Activated T-helper 2 cell treated with anti-CD3 and anti-CD28 coated beads, Interferon-gamma antibody, Interleukin-2, Interleukin-4, amounts not matched to agents 10 μg/mL and 5 μg/mL and 100 μg/mL, durations not matched to agents 14 hours and 24 hours and 36 hours (primary cell): ENCODE measurements at regions not wholly inside any gene's neighbourhood (a gene's known extent, or its start where the extent isn't known, plus 50 kb on each side); places are given as distances from the start of the nearest gene placed in this dataset.
"Not testable (repeated sequence)": the region's sequence is repeated elsewhere in the genome, so short reads cannot be mapped to it uniquely, and the experiment has no call there.

ENCODE experiments used
- DNase-seq: peaks from one replicate; pipeline ENCODE4 v3.0.0; 2021; ENCODE audit warnings: low spot score
- H3K27ac Mint-ChIP-seq: one replicate; pipeline ENCODE4 v1.8.0; 2021; ENCODE audit warnings: mixed read lengths
- H3K27me3 Mint-ChIP-seq: one replicate; pipeline ENCODE4 v1.8.0; 2021; ENCODE audit warnings: low read depth, mixed read lengths
- H3K36me3 Mint-ChIP-seq: one replicate; pipeline ENCODE4 v1.8.0; 2021; ENCODE audit warnings: low read depth, mixed read lengths
- H3K4me1 Mint-ChIP-seq: one replicate; pipeline ENCODE4 v1.8.0; 2021; ENCODE audit warnings: low read depth, mixed read lengths
- H3K4me3 Mint-ChIP-seq: one replicate; pipeline ENCODE4 v1.8.0; 2021; ENCODE audit warnings: low read depth, mild to moderate bottlenecking, moderate library complexity, mixed read lengths
- H3K9me3 Mint-ChIP-seq: one replicate; pipeline ENCODE4 v1.8.0; 2021; ENCODE audit warnings: mixed read lengths
- intact Hi-C: fragments of 100-400 bp; cut with micrococcal nuclease; formaldehyde crosslinking; loops from one replicate; pipeline ENCODE4 v1.15.1; 2023

DNA sequence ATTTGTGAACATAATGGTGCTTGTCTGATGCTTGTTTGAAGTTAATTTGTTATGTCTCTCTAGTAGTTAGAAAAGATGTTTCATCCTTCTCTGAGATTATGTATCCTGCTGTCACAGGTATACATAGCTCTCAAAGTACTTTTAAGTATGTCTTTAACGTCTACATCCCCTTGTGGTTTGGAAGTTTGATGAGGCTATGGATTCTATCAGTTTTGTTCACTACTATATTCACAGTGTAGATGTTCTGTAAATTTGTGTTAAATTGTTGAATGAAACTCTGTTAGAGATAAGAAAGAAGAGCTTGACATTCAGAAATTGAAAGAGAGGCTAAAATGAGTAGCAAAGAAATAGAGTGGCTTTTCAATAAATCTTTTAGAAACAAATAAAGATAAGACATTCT, 304.6 kb upstream of the MIR17HG start:
- Mint-ChIP-seq H3K36me3 (no peaks in the 10 kb centered on the region), H3K27me3 (no peaks in the 10 kb centered on the region), H3K9me3 (no peaks in the 10 kb centered on the region), H3K27ac (no peak overlapping the region), H3K4me3 (no peak overlapping the region), H3K4me1 (no peaks in the 10 kb centered on the region)
- intact Hi-C loops, result loop anchor here (10.0 kb wide), 1 partner anchor 58 kb away; no protein-coding TSS in a partner anchor
- DNase-seq, result no peak

DNA sequence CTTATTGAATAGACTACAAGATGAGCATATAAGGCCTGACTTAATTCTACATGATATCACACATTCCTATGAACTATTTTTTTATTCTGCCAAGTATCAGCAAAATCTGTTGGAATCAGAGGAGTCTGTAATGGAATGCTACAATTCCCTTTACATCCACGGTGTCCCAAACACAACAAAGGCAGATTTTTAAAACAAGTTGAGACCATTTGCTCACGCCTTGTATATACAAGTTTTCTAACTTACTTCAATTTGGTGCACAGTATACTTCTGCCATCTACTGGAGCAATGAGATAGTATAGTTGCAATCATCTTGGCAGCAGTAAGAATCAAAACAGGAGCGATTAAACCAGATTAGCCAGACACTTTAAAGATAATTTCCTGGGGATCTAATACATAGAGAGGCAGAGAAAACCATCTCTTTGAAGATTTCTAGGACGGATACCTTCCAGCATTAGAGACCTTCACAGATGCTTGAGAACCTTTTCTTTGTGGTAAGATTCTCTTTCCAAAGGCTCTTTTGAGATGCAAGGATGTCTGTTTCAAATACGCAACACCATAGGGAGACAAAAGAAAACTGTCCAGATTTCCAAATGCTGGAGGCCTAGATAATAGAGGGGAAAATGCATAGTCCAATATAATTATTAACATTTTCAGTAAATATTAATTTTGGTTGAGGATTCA, 302.0 kb upstream of the MIR17HG start:
- Mint-ChIP-seq H3K4me3 (no peak overlapping the region), H3K4me1 (no peaks in the 10 kb centered on the region), H3K27ac (no peak overlapping the region), H3K36me3 (no peaks in the 10 kb centered on the region), H3K9me3 (peaks cover 5% of the 10 kb centered on the region), H3K27me3 (no peaks in the 10 kb centered on the region)
- no peak for DNase-seq
- intact Hi-C loops, result loop anchor here (10.0 kb wide), 1 partner anchor 61 kb away; no protein-coding TSS in a partner anchor

DNA sequence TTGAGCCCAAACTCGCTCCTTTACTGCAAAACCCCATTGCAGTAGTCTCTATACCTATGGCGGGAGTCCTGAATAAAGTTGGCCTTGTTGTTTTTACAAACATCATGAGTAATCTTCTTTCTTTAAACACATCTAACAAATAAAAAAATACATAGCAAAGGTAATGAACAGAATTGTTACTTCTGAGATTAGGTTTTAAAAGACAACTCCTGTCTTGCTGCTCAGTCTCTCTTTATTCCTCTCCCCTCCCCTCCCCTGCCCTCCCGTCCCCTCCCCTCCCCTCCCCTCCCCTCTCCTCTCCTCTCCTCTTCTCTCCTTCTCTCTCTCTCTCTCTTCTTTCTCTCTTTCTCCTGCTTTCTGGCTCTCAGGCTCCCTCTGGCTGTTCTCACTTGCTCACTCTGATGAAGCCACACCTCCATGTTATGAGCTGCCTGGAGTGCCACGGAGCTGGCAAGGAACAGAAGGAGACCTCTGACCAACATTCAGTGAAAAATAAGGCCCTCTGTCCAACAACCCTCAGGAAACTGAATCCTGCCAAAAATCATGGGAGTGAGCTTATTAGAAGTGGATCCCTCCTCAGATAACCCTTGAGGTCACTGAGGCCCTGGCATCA, 300.7 kb upstream of the MIR17HG start:
- peaks cover 5% of the 10 kb centered on the region for H3K9me3 Mint-ChIP-seq
- intact Hi-C loops, result loop anchor here (10.0 kb wide), 1 partner anchor 62 kb away; no protein-coding TSS in a partner anchor
- no peak overlapping the region for H3K27ac Mint-ChIP-seq
- no peak overlapping the region for H3K4me3 Mint-ChIP-seq
- H3K36me3 Mint-ChIP-seq, result no peaks in the 10 kb centered on the region
- H3K27me3 Mint-ChIP-seq, result no peaks in the 10 kb centered on the region
- DNase-seq, result no peak
- no peaks in the 10 kb centered on the region for H3K4me1 Mint-ChIP-seq

DNA sequence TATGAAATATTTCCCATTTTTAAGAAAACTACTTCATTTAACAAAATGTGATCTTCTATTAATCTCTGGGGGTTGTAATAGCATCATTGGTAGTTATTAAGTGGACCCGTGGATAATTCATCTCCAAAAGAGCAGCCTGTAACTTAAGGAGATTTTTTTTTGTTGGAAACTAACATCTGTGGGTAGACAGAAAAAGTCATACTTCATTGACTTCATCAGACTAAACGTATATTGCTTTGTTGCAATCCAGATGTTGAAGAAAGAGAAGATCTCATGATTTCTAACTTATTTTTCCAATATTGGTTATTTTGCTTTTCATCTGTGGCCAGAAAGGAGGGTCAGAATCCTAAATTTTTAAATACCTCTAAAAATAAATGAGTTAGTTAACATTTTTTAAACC, 296.5 kb upstream of the MIR17HG start:
- Mint-ChIP-seq H3K4me1 (no peaks in the 10 kb centered on the region), H3K27me3 (no peaks in the 10 kb centered on the region), H3K9me3 (peaks cover 5% of the 10 kb centered on the region), H3K36me3 (no peaks in the 10 kb centered on the region), H3K27ac (no peak overlapping the region), H3K4me3 (no peak overlapping the region)
- intact Hi-C loops, result no loop called here
- DNase-seq, result no peak

DNA sequence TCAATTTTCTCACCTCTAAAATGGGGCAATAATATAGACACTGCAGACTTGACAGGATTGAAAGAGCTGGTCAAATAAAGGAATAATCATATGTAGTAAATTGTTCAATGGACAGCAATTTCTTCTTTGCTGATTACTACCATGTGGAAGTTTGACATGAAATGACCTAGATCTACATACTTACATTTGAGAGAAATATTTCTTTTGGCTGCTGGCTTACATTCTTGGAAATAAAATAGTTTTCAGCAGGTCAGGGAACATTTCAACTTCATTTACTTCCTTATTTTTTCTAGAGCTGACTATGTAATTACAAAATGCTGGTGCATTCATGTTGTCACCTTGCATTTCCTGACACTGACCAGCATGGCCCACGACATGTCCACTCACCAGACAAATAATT, 294.6 kb upstream of the MIR17HG start:
- no peak for DNase-seq
- Mint-ChIP-seq H3K9me3 (peaks cover 5% of the 10 kb centered on the region), H3K36me3 (no peaks in the 10 kb centered on the region), H3K27me3 (no peaks in the 10 kb centered on the region), H3K27ac (no peak overlapping the region), H3K4me1 (no peaks in the 10 kb centered on the region), H3K4me3 (no peak overlapping the region)
- intact Hi-C loops, result no loop called here

DNA sequence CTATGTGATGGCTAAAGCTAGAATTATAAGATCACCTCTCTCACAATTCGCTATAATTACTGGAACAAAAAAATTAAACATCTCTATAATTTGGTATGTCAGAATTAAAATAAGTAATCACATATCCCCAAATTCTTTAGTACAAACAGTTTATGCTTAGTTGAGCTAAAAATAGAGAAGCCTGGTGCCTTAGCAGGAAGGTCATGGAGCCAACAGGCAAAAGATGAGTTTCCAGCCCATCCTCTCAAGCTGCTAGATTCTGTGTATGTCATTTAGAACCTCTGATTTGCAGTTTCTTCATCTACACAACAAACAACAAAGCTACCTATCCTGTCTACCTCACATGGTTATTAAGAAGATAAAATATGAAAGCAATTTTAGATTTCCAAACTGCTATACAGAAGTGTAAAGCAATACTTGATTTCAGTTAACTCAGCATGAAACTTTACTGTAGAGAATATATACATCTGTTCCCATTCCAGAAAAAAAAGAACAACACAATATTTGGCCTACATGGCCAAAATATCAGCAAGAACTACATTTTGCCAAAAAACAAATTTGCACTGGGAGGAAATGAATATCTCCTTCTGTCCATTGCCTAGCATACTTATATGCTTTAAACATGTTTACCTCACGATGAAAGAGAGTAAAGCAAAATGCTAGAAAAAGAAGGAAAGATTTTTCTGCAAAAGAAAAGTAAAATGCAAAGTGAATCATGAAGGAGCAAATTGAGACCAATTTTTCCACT, 294.0 kb upstream of the MIR17HG start:
- Mint-ChIP-seq H3K36me3 (no peaks in the 10 kb centered on the region), H3K9me3 (peaks cover 5% of the 10 kb centered on the region), H3K4me1 (no peaks in the 10 kb centered on the region), H3K27ac (no peak overlapping the region), H3K27me3 (no peaks in the 10 kb centered on the region), H3K4me3 (no peak overlapping the region)
- intact Hi-C loops, result no loop called here
- no peak for DNase-seq

DNA sequence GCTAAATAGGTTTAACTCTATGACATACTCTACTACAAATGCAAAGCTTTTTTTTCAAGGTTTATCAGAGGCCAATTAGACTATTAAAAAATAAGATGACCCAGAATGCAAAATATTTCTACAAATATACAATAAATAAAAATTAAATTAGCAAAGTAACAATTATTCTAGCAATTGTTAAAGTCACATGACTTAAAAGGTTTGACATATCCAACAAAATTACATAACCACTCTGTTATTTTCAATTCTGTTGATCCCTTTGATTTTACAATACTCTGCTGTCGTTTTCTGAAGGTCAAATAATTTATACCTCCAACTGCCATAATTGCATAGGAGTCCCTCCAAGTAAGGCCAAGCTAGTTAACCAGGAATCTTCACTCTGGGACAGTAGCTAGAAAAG, 292.6 kb upstream of the MIR17HG start:
- Mint-ChIP-seq H3K4me1 (no peaks in the 10 kb centered on the region), H3K9me3 (peaks cover 8% of the 10 kb centered on the region), H3K4me3 (no peak overlapping the region), H3K27ac (no peak overlapping the region), H3K36me3 (no peaks in the 10 kb centered on the region), H3K27me3 (no peaks in the 10 kb centered on the region)
- intact Hi-C loops, result no loop called here
- DNase-seq, result no peak

DNA sequence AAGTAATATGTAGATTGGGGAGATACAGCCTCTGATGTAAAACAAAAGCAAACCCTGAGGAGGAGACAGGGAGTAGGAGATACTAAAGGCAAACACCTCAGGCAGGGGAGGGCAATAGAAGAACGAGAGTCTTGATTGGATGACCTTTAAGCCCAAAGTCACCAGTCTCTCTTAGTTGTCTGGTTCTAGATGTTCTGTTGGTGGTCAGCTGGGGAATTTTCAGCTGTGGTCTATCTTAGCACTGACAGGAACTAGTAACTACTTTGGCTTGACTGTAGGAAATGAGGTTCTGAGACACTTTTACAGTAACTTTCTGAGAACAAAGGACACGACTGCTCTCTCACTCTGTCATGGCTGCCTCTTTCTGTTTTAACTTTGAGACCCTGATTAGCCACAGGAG, 290.7 kb upstream of the MIR17HG start:
- no peak overlapping the region for H3K4me3 Mint-ChIP-seq
- H3K36me3 Mint-ChIP-seq, result no peaks in the 10 kb centered on the region
- H3K27ac Mint-ChIP-seq, result no peak overlapping the region
- H3K4me1 Mint-ChIP-seq, result no peaks in the 10 kb centered on the region
- DNase-seq, result no peak
- no peaks in the 10 kb centered on the region for H3K27me3 Mint-ChIP-seq
- intact Hi-C loops, result no loop called here
- peaks cover 4% of the 10 kb centered on the region for H3K9me3 Mint-ChIP-seq

DNA sequence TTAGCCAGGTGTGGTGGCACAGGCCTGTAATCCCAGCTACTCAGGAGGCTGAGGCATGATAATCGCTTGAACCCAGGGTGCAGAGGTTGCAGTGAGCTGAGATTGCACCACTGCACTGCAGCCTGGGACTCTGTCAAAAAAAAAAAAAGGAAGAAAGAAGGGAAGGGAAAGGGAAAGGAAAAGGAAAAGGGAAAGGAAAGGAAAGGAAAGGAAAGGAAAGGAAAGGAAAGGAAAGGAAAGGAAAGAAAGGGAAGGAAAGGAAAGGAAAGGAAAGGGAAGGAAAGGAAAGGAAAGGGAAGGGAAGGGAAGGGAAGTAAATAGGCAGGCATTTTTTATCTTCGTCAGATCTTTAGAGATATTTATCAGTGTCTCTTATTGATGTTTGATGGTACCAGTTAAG, 290.0 kb upstream of the MIR17HG start:
- H3K4me3 Mint-ChIP-seq, DNase-seq, H3K9me3 Mint-ChIP-seq, intact Hi-C loops, H3K36me3 Mint-ChIP-seq, H3K27ac Mint-ChIP-seq, H3K4me1 Mint-ChIP-seq, H3K27me3 Mint-ChIP-seq: not testable (repeated sequence)

DNA sequence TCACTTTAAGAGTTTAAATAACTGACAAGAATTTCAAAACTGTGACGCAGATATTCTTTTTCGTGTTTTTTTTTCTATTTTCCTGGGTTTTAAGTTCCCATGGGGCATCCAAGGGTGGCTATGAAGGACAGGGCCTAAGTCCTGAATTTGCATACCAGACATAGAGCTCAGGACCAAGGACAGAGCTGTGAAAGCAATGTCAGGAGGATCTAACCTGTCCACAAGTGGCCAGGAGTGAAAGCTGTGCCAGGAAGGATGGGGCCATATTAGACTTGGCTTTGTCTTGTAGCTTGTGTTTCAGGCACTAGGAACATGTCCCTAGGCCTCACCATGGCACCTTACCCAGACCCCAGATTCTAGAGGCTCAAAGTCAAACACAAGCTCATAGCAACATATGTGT, 289.4 kb upstream of the MIR17HG start:
- H3K4me1 Mint-ChIP-seq, result no peaks in the 10 kb centered on the region

DNA sequence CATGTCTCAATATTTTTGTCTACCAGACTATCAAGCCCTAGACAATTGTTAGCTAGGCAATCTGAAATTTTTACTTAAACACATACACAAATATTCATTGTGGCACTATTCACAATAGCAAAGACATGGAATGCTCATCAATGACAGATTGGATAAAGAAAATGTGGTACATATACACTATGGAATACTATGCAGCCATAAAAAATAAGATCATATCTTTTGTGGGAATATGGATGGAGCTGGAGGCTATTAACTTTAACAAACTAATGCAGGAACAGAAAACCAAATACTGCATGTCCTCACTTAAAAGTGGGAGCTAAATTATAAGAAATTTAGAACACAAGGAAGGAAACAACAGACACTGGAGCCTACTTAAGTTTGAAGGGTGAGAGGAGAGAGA, 288.6 kb upstream of the MIR17HG start:
- DNase-seq, result no peak
- no peaks in the 10 kb centered on the region for H3K27me3 Mint-ChIP-seq
- H3K4me3 Mint-ChIP-seq, result no peak overlapping the region
- no peaks in the 10 kb centered on the region for H3K36me3 Mint-ChIP-seq
- H3K27ac Mint-ChIP-seq, result no peak overlapping the region
- H3K4me1 Mint-ChIP-seq, result no peaks in the 10 kb centered on the region
- intact Hi-C loops, result no loop called here
- peaks cover 4% of the 10 kb centered on the region for H3K9me3 Mint-ChIP-seq

More for the DNA sequence above, 289.4 kb upstream of the MIR17HG start:
- H3K27me3 Mint-ChIP-seq, result no peaks in the 10 kb centered on the region
- H3K27ac Mint-ChIP-seq, result no peak overlapping the region
- H3K4me3 Mint-ChIP-seq, result no peak overlapping the region
- no peak for DNase-seq
- intact Hi-C loops, result no loop called here
- H3K9me3 Mint-ChIP-seq, result peaks cover 4% of the 10 kb centered on the region
- no peaks in the 10 kb centered on the region for H3K36me3 Mint-ChIP-seq

DNA sequence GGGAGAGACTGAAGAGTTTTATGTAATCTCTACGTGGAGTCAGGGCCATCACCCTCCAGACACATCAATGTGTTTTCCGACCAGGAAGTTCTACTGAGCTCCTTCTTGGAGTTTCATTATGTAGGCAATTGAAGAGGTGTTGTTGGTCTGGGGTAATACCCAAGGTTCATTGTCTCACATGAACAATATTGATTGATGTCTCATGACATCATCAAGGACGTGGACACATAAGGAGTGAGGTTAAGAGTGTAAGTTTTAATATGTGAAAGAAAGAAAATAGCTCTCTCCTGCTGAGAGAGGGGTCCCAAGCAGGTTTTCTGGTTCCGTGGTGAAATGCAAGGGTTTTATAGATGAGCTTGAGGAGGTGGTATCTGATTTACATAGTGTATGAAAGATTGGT, 280.7 kb upstream of the MIR17HG start:
- no peaks in the 10 kb centered on the region for H3K36me3 Mint-ChIP-seq
- H3K27me3 Mint-ChIP-seq, result no peaks in the 10 kb centered on the region
- intact Hi-C loops, result no loop called here
- H3K4me1 Mint-ChIP-seq, result no peaks in the 10 kb centered on the region
- no peaks in the 10 kb centered on the region for H3K9me3 Mint-ChIP-seq
- no peak overlapping the region for H3K27ac Mint-ChIP-seq
- H3K4me3 Mint-ChIP-seq, result no peak overlapping the region
- DNase-seq, result no peak

DNA sequence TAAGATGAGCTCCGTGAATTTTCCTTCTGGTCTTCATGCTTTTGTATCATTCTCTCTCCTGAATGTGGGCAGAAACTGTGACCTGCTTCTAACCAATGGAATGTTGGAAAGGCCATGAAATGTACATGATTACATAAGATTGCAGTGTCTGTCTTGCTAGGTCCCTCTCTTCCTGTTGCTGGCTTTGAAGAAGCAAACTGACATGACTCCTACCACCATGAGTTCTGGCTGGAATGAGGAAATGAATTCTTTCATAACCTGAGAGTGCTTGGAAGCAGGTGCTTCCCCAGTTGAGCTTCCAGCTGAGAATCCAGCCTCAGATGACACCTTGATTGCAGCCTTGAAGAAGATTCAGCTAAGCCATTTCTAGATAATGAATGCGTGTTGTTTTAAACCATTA, 275.0 kb upstream of the MIR17HG start:
- Mint-ChIP-seq H3K4me1 (no peaks in the 10 kb centered on the region), H3K27me3 (no peaks in the 10 kb centered on the region), H3K36me3 (no peaks in the 10 kb centered on the region)

More for the DNA sequence above, 275.0 kb upstream of the MIR17HG start:
- intact Hi-C loops, result no loop called here
- DNase-seq, result no peak
- Mint-ChIP-seq H3K27ac (no peak overlapping the region), H3K4me3 (no peak overlapping the region), H3K9me3 (no peaks in the 10 kb centered on the region)
